IPS-NIHi11 (cell line): ENCODE measurements at regions not wholly inside any gene's neighbourhood (a gene's known extent, or its start where the extent isn't known, plus 50 kb on each side); places are given as distances from the start of the nearest gene placed in this dataset.

Experiments used
- DNase-seq: peaks from one replicate; pipeline ENCODE4 v3.0.0; 2012; ENCODE audit warnings: mixed read lengths, low spot score

DNA sequence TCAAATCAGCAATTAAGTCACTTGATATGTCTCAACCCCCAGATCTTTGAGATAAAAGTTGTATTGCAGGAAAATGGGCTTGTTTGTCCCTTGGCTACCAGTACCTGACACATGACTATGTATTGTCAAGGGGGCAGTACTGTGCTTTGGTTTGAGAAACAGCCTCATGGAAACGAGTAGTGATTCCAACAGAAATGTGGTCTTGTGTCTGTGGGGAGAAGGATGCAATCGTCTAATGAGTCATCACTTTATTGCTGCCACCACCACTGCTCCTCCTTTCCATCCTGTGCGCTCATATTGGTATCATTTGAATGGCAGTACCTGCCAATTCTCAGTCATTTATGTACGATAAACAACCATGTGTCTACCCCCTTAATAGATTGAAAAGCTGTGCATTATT, 72.8 kb upstream of the ARHGAP5 start:
- no peak for DNase-seq

GRCh38 chr14:32005628-32006027, 71.5 kb upstream of the ARHGAP5 start:
- DNase-seq, result no peak

- DNase-seq, result no peak
Measured at GRCh38 chr14:32006263-32007110, 70.6 kb upstream of the ARHGAP5 start.

- no peak for DNase-seq
Measured at GRCh38 chr14:32007755-32008362, 69.2 kb upstream of the ARHGAP5 start.

DNA sequence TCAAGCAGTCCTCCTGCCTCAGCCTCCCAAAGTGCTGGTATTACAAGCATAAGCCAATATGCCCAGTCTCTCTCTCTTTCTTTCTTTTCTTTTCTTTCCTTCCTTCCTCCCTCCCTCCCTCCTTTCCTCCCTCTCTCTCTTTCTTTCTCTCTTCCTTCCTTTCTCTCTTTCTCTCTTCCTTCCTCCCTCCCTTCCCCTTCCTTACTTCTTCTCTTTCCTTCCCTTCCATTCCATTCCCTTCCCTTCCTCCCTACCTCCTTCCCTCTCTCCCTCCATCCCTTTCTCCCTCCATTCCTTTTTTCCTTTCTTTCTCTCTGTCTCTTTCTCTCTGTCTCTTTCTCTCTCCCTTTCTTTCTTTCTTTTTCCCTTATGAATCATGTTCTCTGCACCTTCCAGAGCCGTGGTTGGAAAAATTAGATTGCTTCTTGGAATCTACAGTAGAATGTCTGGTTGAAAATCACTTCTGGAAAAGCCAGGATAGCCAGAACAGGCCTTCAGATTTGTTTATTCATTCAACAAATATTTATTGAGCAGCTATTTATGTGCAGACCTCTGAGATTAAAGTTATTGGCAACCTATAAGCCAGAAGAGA, 68.4 kb upstream of the ARHGAP5 start:
- no peak for DNase-seq

GRCh38 chr14:32009221-32009975, 67.7 kb upstream of the ARHGAP5 start:
- DNase-seq, result no peak

GRCh38 chr14:32009976-32010581, 67.0 kb upstream of the ARHGAP5 start:
- no peak for DNase-seq

GRCh38 chr14:32010604-32011125, 66.4 kb upstream of the ARHGAP5 start:
- no peak for DNase-seq

- no peak for DNase-seq
Measured at GRCh38 chr14:32011225-32011624, 65.9 kb upstream of the ARHGAP5 start.

DNA sequence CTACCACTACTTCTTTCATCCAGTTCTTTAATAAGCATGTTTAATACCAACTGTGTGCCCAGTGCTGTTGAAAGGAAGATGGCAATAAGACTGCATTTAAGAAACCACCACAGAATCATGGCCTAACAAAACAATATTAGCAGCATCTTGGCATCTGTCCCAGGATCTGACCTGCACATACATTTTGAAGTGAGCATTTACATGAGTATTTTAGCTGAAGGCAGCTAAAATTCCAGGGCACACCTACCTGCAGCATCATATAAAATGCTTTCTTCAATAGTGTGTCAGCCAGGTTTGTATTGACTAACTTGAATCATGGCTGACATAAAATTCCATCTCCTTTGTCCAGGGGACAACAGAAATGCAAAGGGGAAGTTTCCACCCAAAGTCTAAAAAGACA, 65.0 kb upstream of the ARHGAP5 start:
- no peak for DNase-seq

GRCh38 chr14:32012571-32012970, 64.5 kb upstream of the ARHGAP5 start:
- DNase-seq, result no peak

GRCh38 chr14:32013083-32013482, 64.0 kb upstream of the ARHGAP5 start:
- DNase-seq, result peak; percentile 36

DNA sequence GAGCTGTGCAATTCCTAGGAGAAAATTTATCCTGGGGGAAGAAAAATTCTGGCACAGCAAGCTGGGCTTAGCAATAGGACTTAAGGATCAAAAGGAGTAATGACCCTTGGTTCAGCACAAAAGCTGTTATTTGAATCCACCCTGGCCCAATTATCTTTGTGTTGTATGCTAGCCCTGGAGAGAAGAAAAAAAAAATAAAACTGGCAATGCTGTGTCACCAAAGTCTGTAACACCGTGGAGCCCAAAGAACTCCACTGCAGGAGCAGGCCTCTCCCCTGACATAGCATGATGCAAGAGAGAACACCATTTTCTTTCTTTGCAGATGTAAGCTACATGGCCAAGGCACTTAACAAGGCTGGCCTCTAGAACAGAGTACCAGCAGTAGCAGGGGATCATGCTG, 63.0 kb upstream of the ARHGAP5 start:
- no peak for DNase-seq

GRCh38 chr14:32014498-32014897, 62.6 kb upstream of the ARHGAP5 start:
- DNase-seq, result no peak

DNA sequence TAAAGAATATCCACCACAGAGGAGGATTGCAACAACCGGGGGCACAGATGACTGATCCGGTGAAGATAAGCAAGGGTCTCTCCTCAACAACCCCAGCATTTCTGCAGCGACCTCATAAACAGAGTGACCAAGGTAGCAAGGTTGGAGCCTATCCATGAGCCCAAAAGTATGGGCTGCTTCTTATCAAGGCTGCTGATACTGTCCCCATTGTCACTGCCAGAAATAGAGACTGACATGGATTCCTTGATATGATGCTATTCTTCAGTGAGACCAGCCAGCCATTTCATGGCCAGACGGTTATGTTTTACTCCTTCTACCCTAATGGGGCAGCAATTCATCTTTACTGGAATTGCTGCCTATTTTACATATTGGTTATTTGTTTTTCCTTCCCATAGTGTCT, 61.9 kb upstream of the ARHGAP5 start:
- DNase-seq, result no peak

DNA sequence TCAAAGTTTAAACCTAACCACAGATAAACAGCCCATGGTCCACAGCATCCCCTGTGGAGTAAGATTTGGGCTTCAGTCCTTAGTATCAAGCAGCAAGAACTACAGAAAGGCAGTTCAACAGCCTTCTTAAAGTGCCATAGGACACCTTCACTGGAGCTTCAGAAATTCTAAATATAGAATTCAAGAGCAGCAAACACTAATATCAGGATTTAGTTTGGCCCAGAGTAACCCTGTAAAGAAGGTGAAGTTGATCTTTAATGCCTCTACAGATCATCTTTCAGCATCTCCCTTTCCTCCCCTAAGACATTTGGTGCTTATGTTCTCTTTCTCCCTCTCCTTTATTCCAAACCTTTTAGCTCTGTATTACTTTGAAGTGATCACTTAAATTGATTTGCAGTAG, 59.5 kb upstream of the ARHGAP5 start:
- DNase-seq, result no peak

GRCh38 chr14:32018391-32019092, 58.6 kb upstream of the ARHGAP5 start:
- no peak for DNase-seq

GRCh38 chr14:32019276-32019675, 57.8 kb upstream of the ARHGAP5 start:
- no peak for DNase-seq

GRCh38 chr14:32020882-32021281, 56.2 kb upstream of the ARHGAP5 start:
- DNase-seq, result no peak

DNA sequence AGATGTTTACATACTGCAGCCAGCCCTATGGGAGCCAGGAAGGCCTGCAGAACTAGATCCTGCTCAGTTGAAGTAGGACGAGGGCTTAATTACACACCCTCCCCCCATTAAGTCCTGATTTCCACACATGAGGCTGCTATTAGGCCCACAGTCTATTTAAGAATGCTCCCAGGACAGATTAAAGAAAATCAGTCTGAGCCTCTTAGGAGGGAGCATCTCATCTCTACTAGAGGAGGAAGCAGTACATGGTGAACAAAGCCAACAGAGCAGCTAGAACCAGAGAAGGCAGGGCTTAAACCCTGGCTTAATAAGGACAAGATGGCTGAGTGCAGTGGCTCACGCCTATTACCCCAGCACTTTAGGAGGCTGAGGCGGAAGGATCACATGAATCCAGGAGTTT, 55.8 kb upstream of the ARHGAP5 start:
- no peak for DNase-seq

DNA sequence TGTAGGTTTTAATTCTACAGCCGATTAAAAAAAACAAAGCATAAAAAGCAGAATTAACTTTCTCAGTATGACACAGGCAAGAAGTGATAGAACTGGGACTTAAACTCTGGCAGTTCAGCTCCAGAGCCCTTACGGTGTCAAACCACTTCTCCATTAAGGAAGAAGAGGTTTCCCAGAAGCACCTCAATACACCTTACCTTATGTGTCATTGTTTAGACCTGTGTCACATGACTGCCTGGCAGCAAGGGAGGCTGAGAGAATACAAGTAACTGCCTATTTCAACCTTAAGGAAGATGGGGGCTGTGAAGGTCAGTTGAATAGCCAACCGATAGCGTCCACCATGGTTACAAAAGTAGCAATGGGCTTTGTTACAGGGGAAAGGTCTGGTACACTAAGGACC, 54.6 kb upstream of the ARHGAP5 start:
- no peak for DNase-seq
